D721Med (cell line): ENCODE measurements at regions not wholly inside any gene's neighbourhood (a gene's known extent, or its start where the extent isn't known, plus 50 kb on each side); places are given as distances from the start of the nearest gene placed in this dataset.

Source experiments
- DNase-seq: peaks from one replicate; pipeline ENCODE4 v3.0.0; 2011; ENCODE audit warnings: low spot score; ENCODE audit not compliant: insufficient read length
- FAIRE-seq: peaks from 2 replicates; lab custom pipeline; 2011; peaks lifted over from hg19 to GRCh38; lab: Jason Lieb, UNC
- CTCF ChIP-seq: IDR thresholded peaks from 2 replicates; pipeline ENCODE4 v1.5.1; 2012; ENCODE audit warnings: mild to moderate bottlenecking, control low read depth; ENCODE audit not compliant: insufficient read depth; ENCODE audit errors: missing control alignments

- DNase-seq (no peak), FAIRE-seq (no peak)
- TF ChIP-seq CTCF, result no peak
Measured at GRCh38 chr2:15776629-15776919, 163.8 kb upstream of the MYCN start.

- FAIRE-seq (no peak), DNase-seq (no peak)
- TF ChIP-seq CTCF, result no peak
Measured at GRCh38 chr2:15776992-15777702, 163.2 kb upstream of the MYCN start.

GRCh38 chr2:15777795-15778371, 162.5 kb upstream of the MYCN start:
- FAIRE-seq (no peak), DNase-seq (no peak)
- TF ChIP-seq CTCF, result no peak

GRCh38 chr2:15778529-15779219, 161.7 kb upstream of the MYCN start:
- TF ChIP-seq CTCF, result no peak
- DNase-seq (no peak), FAIRE-seq (no peak)

GRCh38 chr2:15779381-15780041, 160.8 kb upstream of the MYCN start:
- DNase-seq (no peak), FAIRE-seq (no peak)
- no peak for TF ChIP-seq CTCF

- FAIRE-seq (no peak), DNase-seq (no peak)
- TF ChIP-seq CTCF, result no peak
Measured at GRCh38 chr2:15780234-15780633, 160.1 kb upstream of the MYCN start.
